ENCODE measurements at regions not wholly inside any gene's neighbourhood (a gene's known extent, or its start where the extent isn't known, plus 50 kb on each side); places are given as distances from the start of the nearest gene placed in this dataset.

GRCh38 chr13:54185101-54185500, 1156.5 kb downstream of the OLFM4 start:
- Mint-ChIP-seq H3K4me3 (no peak overlapping the region), H3K27me3 (no peaks in the 10 kb centered on the region), H3K9me3 (peaks cover 22% of the 10 kb centered on the region), H3K27ac (no peak overlapping the region), H3K36me3 (ENCODE audit: low read depth) (no peaks in the 10 kb centered on the region), H3K4me1 (no peaks in the 10 kb centered on the region)
- no peak for ATAC-seq (replicated peaks)

- Mint-ChIP-seq H3K4me3 (no peak overlapping the region), H3K36me3 (ENCODE audit: low read depth) (no peaks in the 10 kb centered on the region), H3K27ac (no peak overlapping the region), H3K9me3 (peaks cover 16% of the 10 kb centered on the region), H3K27me3 (no peaks in the 10 kb centered on the region), H3K4me1 (no peaks in the 10 kb centered on the region)
- ATAC-seq (replicated peaks) = no peak
Measured at GRCh38 chr13:54185785-54186184, 1157.2 kb downstream of the OLFM4 start.

DNA sequence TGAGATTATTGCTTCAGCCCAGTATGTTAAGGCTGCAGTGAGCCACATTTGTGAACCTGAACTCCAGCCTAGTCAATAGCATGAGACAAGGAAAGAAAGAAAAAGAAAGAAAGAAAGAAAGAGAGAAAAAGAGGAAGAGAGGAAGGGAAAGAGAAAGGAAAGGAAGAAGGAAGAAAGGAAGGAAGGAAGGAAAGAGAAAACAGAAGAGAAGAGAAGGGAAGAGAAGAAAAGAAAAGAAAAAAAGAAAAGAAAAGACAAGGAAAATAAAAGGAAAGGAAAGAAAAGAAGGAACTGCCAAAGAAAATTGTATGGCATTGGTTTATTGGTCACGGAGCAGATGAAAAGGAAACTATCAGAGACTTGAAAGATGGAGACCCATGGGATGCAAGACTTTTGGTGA, 1158.8 kb downstream of the OLFM4 start:
- Mint-ChIP-seq H3K36me3 (ENCODE audit: low read depth) (no peaks in the 10 kb centered on the region), H3K27ac (no peak overlapping the region), H3K27me3 (no peaks in the 10 kb centered on the region), H3K4me3 (no peak overlapping the region), H3K4me1 (no peaks in the 10 kb centered on the region), H3K9me3 (peaks cover 16% of the 10 kb centered on the region)
- no peak for ATAC-seq (replicated peaks)

DNA sequence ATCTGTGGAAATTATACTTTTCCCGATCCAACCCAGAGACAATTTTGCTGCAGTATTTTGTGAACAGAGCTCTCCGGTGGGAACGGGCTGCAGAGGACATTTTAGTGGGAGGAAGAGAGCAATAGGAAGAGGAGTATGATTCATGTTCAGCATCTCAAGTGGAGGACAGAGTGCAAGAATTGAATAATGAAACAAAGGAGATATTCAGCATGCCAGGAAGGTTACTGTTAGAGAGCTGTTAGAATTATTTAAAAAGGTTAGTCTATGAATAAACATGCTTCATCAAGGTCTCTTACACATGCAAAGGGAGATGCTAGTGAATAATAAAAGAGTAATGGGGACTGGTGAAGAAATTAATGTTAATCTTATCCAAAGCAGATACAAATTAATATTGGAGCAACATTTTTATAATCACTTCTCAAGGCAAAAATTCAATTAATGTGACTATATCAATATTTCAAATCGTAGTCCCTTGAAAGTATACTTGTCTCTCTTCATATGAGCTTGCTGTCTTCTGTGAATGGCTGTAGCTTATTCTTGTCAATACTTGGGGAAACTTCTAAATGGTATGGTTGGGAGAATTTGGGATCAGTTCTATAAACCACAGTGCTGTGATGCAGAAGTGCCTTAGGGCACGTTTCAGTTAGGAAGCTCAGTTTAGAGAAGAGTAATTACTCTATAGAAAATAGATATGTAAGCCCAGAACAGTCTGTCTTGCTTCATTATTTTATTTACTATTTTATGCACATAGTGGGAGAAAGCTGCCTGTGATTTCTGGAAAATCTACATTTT, 1165.8 kb downstream of the OLFM4 start:
- no peaks in the 10 kb centered on the region for H3K27me3 Mint-ChIP-seq
- no peak overlapping the region for H3K27ac Mint-ChIP-seq
- H3K9me3 Mint-ChIP-seq = peaks cover 4% of the 10 kb centered on the region
- no peaks in the 10 kb centered on the region for H3K4me1 Mint-ChIP-seq
- H3K36me3 Mint-ChIP-seq (ENCODE audit: low read depth) = no peaks in the 10 kb centered on the region
- H3K4me3 Mint-ChIP-seq = no peak overlapping the region
- no peak for ATAC-seq (replicated peaks)

- no peak for ATAC-seq (replicated peaks)
- Mint-ChIP-seq H3K9me3 (peaks cover 7% of the 10 kb centered on the region), H3K27ac (no peak overlapping the region), H3K4me3 (no peak overlapping the region), H3K4me1 (no peaks in the 10 kb centered on the region), H3K27me3 (no peaks in the 10 kb centered on the region), H3K36me3 (ENCODE audit: low read depth) (no peaks in the 10 kb centered on the region)
Measured at GRCh38 chr13:54196684-54197083, 1168.1 kb downstream of the OLFM4 start.

- Mint-ChIP-seq H3K4me1 (no peaks in the 10 kb centered on the region), H3K9me3 (peaks cover 8% of the 10 kb centered on the region), H3K27me3 (no peaks in the 10 kb centered on the region), H3K27ac (no peak overlapping the region), H3K4me3 (no peak overlapping the region), H3K36me3 (ENCODE audit: low read depth) (no peaks in the 10 kb centered on the region)
- ATAC-seq (replicated peaks) = no peak
Measured at GRCh38 chr13:54198911-54199310, 1170.3 kb downstream of the OLFM4 start.

DNA sequence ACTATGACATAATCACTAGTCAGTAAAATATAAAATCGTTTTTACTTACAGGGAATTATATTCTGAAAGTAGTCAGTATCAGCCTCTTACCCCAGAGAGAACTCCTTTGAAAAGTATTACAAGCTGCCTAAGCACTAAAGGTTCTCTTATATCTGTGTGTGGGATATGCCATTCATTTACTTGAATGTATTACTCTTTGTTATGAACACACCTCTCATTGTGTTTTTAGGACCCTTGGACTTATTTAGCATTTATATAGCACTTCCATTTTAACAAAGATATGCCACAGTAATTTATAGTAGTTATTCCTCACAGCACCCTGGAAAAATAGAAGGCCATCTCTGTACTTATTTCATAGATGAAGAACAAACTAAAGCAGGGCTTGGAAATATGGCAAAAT, 1178.0 kb downstream of the OLFM4 start:
- Mint-ChIP-seq H3K27me3 (no peaks in the 10 kb centered on the region), H3K27ac (no peak overlapping the region), H3K4me1 (no peaks in the 10 kb centered on the region), H3K36me3 (ENCODE audit: low read depth) (no peaks in the 10 kb centered on the region), H3K4me3 (no peak overlapping the region), H3K9me3 (peaks cover 8% of the 10 kb centered on the region)
- ATAC-seq (replicated peaks) = no peak

GRCh38 chr13:54210397-54211049, 1181.9 kb downstream of the OLFM4 start:
- Mint-ChIP-seq H3K36me3 (ENCODE audit: low read depth) (no peaks in the 10 kb centered on the region), H3K27ac (no peak overlapping the region), H3K4me3 (no peak overlapping the region), H3K9me3 (no peaks in the 10 kb centered on the region), H3K27me3 (no peaks in the 10 kb centered on the region), H3K4me1 (no peaks in the 10 kb centered on the region)
- ATAC-seq (replicated peaks) = no peak

- no peak for ATAC-seq (replicated peaks)
- Mint-ChIP-seq H3K27ac (no peak overlapping the region), H3K36me3 (ENCODE audit: low read depth) (no peaks in the 10 kb centered on the region), H3K9me3 (peaks cover 20% of the 10 kb centered on the region), H3K4me3 (no peak overlapping the region), H3K4me1 (no peaks in the 10 kb centered on the region), H3K27me3 (no peaks in the 10 kb centered on the region)
Measured at GRCh38 chr13:54216221-54216620, 1187.6 kb downstream of the OLFM4 start.

DNA sequence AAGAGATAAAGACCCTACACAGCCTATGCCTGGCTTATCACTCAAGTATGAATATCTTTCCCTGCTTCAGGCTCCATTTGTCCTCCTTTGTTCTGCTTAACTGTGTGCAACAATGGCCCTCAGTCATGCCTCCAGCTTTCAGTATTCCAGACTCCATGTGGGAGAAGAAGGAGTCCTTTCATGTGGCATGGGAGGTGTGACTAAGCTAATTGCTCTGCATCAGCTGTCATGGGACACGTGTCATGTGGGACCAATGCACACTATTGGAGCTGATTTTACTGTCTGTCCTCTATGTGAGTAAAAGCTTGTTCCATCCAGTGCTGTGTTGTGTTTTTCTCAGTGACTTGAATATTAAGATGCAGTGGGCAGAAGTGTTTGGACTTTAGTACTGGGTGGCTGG, 1198.3 kb downstream of the OLFM4 start:
- no peak for ATAC-seq (replicated peaks)
- Mint-ChIP-seq H3K27ac (no peak overlapping the region), H3K36me3 (ENCODE audit: low read depth) (no peaks in the 10 kb centered on the region), H3K9me3 (peaks cover 16% of the 10 kb centered on the region), H3K27me3 (no peaks in the 10 kb centered on the region), H3K4me1 (no peaks in the 10 kb centered on the region), H3K4me3 (no peak overlapping the region)

- H3K4me3 Mint-ChIP-seq = no peak overlapping the region
- no peak for ATAC-seq (replicated peaks)
- no peaks in the 10 kb centered on the region for H3K4me1 Mint-ChIP-seq
- no peak overlapping the region for H3K27ac Mint-ChIP-seq
- H3K27me3 Mint-ChIP-seq = no peaks in the 10 kb centered on the region
- peaks cover 7% of the 10 kb centered on the region for H3K9me3 Mint-ChIP-seq
- H3K36me3 Mint-ChIP-seq (ENCODE audit: low read depth) = no peaks in the 10 kb centered on the region
Measured at GRCh38 chr13:54232700-54233099, 1204.1 kb downstream of the OLFM4 start.

DNA sequence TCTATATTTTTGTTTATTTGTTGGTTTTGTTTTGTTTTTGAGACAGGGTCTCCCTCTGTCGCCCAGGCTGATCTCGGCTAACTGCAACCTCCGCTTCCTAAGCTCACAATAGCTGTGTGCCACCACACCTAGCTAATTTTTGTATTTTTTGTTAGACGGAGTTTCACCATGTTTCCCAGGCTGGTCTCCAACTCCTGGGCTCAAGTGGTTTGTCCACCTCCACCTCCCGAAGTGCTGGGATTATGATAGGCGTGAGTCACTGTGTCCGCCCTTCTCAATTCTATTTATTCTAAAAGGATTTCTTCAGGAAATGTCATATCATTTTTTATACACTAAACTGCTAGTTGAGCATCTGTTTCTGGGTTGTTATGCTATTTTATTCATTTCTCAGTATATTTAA, 1206.0 kb downstream of the OLFM4 start:
- Mint-ChIP-seq H3K36me3 (ENCODE audit: low read depth) (no peaks in the 10 kb centered on the region), H3K27me3 (no peaks in the 10 kb centered on the region), H3K9me3 (peaks cover 10% of the 10 kb centered on the region), H3K4me1 (no peaks in the 10 kb centered on the region), H3K4me3 (no peak overlapping the region), H3K27ac (no peak overlapping the region)
- no peak for ATAC-seq (replicated peaks)

GRCh38 chr13:54241719-54242118, 1213.1 kb downstream of the OLFM4 start:
- no peaks in the 10 kb centered on the region for H3K36me3 Mint-ChIP-seq (ENCODE audit: low read depth)
- no peaks in the 10 kb centered on the region for H3K27me3 Mint-ChIP-seq
- no peak for ATAC-seq (replicated peaks)
- no peak overlapping the region for H3K4me3 Mint-ChIP-seq
- no peaks in the 10 kb centered on the region for H3K4me1 Mint-ChIP-seq
- H3K27ac Mint-ChIP-seq = no peak overlapping the region
- peaks cover 13% of the 10 kb centered on the region for H3K9me3 Mint-ChIP-seq

- no peak overlapping the region for H3K4me3 Mint-ChIP-seq
- H3K36me3 Mint-ChIP-seq (ENCODE audit: low read depth) = no peaks in the 10 kb centered on the region
- ATAC-seq (replicated peaks) = no peak
- H3K27ac Mint-ChIP-seq = no peak overlapping the region
- H3K4me1 Mint-ChIP-seq = no peaks in the 10 kb centered on the region
- no peaks in the 10 kb centered on the region for H3K27me3 Mint-ChIP-seq
- H3K9me3 Mint-ChIP-seq = peaks cover 14% of the 10 kb centered on the region
Measured at GRCh38 chr13:54248306-54248705, 1219.7 kb downstream of the OLFM4 start.

GRCh38 chr13:54261856-54262255, 1233.2 kb downstream of the OLFM4 start:
- no peak for ATAC-seq (replicated peaks)
- no peaks in the 10 kb centered on the region for H3K36me3 Mint-ChIP-seq (ENCODE audit: low read depth)
- H3K27ac Mint-ChIP-seq = no peak overlapping the region
- H3K9me3 Mint-ChIP-seq = peaks cover 16% of the 10 kb centered on the region
- H3K4me1 Mint-ChIP-seq = no peaks in the 10 kb centered on the region
- no peaks in the 10 kb centered on the region for H3K27me3 Mint-ChIP-seq
- no peak overlapping the region for H3K4me3 Mint-ChIP-seq

Data from activated T-helper 17 cell treated with anti-CD3 and anti-CD28 coated beads, Interleukin-2, amount 50 U/mL, for 72 hours (primary cell).